ENCODE measurements at regions not wholly inside any gene's neighbourhood (a gene's known extent, or its start where the extent isn't known, plus 50 kb on each side); places are given as distances from the start of the nearest gene placed in this dataset.
"Not testable (repeated sequence)": the region's sequence is repeated elsewhere in the genome, so short reads cannot be mapped to it uniquely, and the experiment has no call there.

DNA sequence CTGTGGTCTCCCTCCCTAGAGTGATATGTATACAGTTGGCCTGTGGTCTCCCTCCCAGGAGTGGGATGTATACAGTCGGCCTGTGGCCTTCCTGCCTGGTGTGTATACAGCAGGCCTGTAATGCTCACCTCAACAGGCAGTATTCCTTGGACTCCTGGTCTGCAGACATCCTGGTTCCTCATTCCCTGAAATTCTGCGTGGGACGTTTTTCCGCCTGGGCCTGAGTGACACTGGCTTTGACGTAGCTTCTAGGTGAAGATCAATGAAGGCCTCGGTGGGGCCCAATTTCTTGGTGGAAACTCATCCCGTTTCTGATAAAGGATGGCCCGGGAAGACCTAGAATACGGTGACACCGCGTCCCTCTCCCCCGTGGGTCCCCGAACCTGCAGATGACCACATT is 98.7 kb upstream of the PPP2R3B start:
- in situ Hi-C loops (cut with HindIII; ENCODE audit: low pct_unique_long_range_greater_than_20kb, low sequenced_read_pairs): no loop called here
- no peak for DNase-seq (ENCODE audit: low read depth)

DNA sequence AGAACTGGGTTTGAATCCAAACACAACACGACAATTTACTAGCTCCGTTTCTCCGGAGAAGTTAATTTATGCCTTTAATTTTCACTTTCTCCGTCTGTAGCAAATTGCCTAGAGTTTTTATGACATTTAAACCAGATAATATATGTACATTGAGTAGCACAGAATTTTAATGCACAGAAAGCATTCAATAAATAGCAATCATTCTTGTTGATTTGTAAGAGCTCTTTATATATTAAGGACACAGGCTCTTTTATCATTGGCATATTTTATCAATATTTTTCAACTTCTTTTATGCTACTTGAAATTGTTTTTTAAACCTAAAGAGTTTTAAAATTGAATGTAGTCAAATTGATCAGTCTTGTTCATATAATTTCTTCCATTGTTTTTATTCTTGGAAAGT is 99.6 kb upstream of the PPP2R3B start:
- DNase-seq (ENCODE audit: low read depth): no peak
- in situ Hi-C loops (cut with HindIII; ENCODE audit: low pct_unique_long_range_greater_than_20kb, low sequenced_read_pairs): no loop called here

DNA sequence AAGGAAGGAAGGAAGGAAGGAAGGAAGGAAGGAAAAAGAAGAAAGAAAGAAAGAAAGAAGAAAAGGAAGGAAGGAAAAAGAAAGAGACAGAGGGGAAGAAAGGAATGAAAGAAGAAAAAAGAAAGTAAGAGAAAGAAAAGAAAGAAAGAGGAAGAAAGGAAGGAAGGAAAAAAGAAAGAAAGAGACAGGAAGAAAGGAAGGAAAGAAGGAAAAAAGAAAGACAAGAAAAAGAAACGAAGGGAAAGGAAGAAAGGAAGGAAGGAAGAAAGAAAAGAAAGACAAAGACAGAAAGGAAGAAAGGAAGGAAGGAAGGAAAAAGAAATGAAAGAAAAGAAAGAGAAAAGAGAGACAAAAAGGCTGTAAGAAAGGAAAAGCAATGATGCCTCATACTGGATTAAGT is 101.1 kb upstream of the PPP2R3B start:
- in situ Hi-C loops (cut with HindIII; ENCODE audit: low pct_unique_long_range_greater_than_20kb, low sequenced_read_pairs): no loop called here
- no peak for DNase-seq (ENCODE audit: low read depth)

DNA sequence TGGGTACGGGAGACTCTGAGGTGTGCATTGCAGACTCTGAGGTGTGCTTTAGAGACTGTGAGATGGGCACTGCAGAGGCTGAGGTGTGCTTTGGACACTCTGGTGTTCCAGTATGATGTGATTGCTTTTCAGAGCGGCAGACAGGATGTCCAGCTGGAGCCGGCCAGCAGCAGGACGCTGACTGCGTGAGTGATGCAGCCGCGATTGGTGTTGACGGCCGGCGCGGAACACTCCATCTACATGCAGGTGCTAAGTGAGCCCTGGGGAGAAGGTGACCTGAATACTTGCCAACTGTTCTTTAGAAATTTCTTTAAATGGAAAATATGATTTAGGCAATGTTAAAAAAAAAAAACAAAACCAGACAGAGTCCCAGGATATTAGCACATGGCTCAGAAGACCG is 103.1 kb upstream of the PPP2R3B start:
- DNase-seq (ENCODE audit: low read depth): no peak
- in situ Hi-C loops (cut with HindIII; ENCODE audit: low pct_unique_long_range_greater_than_20kb, low sequenced_read_pairs): no loop called here

DNA sequence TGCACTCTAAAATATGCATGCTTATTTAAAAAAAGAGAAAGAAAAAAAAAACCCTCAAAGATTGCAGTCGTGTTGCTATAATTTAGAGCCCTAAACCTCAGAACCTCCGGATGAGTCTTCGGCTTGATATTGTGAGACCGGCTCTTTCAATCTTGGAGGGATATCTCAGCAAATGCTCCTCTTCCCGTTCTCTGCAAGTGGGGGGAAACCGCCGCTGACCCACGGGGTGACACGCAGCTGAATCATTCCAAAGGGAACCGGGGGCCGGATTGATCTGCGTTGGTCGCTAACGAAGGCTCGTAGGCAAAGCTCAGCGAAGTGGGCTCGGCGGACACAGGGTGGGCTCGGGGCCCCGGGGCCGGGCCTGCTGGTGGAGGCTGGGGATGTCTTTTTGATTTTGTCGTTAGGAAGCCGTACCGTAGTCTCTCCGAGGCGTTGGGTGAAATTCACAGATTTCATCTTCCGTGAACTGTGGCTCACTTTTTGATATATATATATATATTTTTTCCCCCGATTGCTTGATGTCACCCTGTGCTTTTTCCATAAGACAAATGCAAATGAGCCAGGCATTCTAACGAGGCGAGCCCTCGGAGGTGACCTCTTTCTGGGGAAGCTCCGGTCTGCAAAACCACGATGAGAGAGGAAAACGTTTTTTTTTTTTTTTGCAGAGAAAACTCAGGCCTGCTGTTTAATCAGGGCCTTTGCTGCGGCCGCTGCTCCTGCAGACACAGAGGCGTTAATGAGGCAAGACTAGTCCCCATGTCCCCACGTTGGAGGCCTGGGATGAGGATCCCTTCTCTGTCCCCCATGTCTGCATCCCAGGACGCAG is 110.7 kb upstream of the PPP2R3B start:
- in situ Hi-C loops (cut with HindIII; ENCODE audit: low pct_unique_long_range_greater_than_20kb, low sequenced_read_pairs): no loop called here
- no peak for DNase-seq (ENCODE audit: low read depth)

DNA sequence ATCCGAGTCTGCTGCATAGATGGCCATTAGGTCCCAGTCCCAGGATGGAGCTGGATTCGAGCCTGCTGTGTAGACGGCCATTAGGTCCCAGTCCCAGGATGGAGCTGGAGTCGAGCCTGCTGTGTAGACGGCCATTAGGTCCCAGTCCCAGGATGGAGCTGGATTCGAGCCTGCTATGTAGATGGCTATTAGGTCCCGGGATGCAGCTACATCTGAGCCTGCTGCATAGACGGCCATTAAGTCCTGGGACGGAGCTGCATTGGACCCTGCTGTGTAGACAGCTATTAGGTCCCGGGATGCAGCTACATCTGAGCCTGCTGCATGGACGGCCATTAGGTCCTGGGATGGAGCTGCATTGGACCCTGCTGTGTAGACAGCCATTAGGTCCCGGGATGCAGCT is 112.2 kb upstream of the PPP2R3B start:
- in situ Hi-C loops (cut with HindIII; ENCODE audit: low pct_unique_long_range_greater_than_20kb, low sequenced_read_pairs); DNase-seq (ENCODE audit: low read depth): not testable (repeated sequence)

DNA sequence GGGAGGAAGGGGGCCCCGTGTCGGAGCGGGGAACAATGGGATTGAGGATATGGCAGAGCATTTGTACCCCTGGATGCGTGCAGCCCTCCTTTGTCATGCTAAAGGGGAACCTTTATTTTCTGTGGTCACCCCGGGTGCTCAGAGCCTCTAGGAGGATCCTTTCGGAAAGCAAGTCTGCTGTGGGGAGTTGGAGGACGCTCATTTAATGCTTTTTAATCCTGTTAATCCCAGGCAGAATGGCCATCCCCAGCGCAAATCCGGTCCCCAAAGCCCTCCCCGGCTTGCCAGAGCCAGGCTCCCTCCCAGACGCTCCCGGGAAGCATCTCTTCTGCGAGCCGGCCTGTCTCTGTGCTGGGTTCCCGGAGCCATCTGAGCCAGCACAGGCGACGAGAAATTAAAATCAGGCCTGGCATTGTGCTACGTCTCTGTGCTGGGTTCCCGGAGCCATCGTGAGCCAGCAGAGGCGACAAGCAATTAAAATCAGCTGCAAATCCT is 113.2 kb upstream of the PPP2R3B start:
- no peak for DNase-seq (ENCODE audit: low read depth)
- in situ Hi-C loops (cut with HindIII; ENCODE audit: low pct_unique_long_range_greater_than_20kb, low sequenced_read_pairs): no loop called here

DNA sequence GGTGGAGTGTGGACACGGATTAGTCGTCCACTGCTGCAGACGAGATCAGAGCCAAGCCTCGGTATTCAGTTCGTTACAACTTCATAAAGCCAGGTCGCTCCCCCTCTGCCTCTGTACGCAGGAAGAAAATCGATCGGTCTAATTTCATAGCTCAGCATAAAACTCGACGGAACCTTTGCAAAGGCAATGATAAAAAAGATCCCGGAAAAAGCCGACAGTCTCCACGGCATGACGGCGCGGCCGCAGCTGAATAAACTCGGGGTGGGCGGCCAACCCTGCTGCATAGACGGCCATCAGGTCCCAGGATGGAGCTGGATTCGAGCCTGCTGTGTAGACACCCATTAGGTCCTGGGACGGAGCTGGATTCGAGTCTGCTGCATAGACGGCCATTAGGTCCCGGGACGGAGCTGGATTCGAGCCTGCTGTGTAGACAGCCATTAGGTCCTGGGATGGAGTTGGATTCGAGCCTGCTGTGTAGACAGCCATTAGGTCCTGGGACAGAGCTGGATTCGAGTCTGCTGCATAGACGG is 113.8 kb upstream of the PPP2R3B start:
- DNase-seq (ENCODE audit: low read depth): no peak
- in situ Hi-C loops (cut with HindIII; ENCODE audit: low pct_unique_long_range_greater_than_20kb, low sequenced_read_pairs): no loop called here

DNA sequence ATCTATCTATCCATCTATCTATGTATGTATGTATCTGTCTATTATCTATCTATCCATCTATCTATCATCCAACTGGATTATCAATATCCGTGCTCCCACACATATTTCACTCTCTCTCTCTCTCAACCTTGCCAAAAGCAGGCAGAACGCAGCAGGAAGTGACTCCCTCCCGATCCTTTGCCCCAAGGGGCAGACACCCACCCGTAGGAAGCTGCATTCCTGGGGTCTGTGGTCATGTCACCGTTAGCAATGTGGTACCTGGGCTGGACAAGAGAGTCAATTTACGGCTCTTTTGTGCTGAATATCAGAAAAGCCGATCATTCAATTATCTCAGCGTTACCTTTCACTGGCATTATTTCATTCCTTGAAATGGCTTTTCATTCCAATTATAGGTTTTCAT is 119.6 kb upstream of the PPP2R3B start:
- in situ Hi-C loops (cut with HindIII; ENCODE audit: low pct_unique_long_range_greater_than_20kb, low sequenced_read_pairs): no loop called here

DNA sequence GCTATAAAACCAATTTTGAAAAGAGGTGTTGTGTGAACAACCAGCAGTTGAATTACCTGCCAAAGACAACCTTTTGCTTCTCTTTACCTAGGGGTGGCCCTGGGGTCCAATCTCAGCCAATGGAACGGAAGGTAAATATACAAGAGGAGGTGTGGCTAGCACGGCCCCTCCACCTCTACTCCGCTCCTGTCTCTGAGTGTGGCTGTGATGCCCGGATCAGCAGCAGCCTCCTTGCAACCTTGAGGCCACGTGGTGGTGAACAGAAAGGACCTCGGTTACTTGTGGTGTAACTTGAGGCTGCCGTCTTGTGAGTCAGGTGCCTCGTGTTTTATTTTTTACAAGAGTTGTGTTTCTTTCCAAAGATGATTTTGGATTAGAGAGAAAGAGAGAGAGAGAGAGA is 121.5 kb upstream of the PPP2R3B start:
- in situ Hi-C loops (cut with HindIII; ENCODE audit: low pct_unique_long_range_greater_than_20kb, low sequenced_read_pairs): no loop called here
- DNase-seq (ENCODE audit: low read depth): no peak

More for the DNA sequence above, 119.6 kb upstream of the PPP2R3B start:
- DNase-seq (ENCODE audit: low read depth): no peak

DNA sequence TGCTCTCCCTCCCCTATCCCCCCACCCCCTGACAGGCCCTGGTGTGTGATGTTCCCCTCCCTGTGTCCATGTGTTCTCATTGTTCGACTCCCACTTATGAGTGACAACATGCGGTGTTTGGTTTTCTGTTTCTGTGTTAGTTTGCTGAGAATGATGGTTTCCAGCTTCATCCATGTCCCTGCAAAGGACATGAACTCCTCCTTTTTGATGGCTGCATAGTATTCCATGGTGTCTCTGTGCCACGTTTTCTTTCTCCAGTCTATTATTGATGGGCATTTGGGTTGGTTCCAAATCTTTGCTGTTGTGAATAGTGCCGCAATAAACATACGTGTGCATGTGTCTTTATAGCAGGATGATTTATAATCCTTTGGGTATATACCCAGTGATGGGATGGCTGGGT is 121.8 kb upstream of the SHOX start:
- in situ Hi-C loops (cut with HindIII; ENCODE audit: low pct_unique_long_range_greater_than_20kb, low sequenced_read_pairs); DNase-seq (ENCODE audit: low read depth): not testable (repeated sequence)

DNA sequence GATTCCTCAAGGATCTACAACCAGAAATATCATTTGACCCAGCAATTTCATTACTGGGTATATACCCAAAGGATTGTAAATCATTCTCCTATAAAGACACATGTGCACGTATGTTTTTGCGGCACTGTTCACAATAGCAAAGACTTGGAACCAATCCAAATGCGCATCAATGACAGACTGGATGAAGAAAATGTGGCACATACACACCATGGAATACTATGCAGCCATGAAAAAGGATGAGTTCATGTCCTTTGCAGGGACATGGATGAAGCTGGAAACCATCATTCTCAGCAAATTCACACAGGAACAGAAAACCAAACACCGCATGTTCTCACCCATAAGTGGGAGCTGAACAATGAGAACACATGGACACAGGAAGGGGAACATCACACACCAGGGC is 119.5 kb upstream of the SHOX start:
- DNase-seq (ENCODE audit: low read depth); in situ Hi-C loops (cut with HindIII; ENCODE audit: low pct_unique_long_range_greater_than_20kb, low sequenced_read_pairs): not testable (repeated sequence)

DNA sequence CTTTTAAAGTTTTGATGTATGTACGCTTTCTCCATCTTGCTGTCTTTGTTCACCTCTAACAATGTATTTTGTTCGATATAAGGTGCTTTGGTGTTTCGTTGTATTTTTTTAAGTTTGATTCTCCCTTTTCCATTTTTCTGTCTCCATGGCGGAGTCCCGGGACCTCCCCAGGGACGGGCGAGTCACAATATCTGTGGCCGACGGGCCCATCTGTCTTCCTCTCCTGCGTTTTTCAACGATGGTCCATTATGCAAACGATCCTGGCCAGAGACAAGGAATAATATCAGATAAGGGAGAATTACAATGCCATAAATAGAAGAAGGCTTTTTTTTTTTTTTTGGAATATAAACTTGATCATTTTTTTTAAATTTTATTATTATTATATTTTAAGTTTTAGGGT is 112.3 kb upstream of the SHOX start:
- DNase-seq (ENCODE audit: low read depth): no peak
- in situ Hi-C loops (cut with HindIII; ENCODE audit: low pct_unique_long_range_greater_than_20kb, low sequenced_read_pairs): no loop called here

DNA sequence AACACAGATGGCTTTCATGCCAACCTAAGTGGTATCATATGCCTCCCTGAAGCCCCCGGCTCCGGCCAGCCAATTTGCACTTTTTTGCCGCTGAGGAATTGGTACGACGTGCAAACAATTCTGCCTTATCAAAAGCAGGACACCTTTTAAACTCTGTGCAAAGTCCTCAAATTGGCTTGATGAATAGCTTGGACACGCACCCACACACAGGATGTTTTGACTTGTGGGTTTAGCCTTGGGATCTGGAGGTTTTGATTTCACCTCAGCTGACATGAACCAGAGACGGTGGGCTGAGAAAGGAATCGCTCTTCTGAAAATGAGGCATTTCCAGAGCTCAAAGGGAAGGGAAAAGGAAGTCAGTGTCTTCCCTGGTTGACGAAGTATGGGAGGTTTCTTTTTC is 110.8 kb upstream of the SHOX start:
- DNase-seq (ENCODE audit: low read depth): no peak
- in situ Hi-C loops (cut with HindIII; ENCODE audit: low pct_unique_long_range_greater_than_20kb, low sequenced_read_pairs): no loop called here

DNA sequence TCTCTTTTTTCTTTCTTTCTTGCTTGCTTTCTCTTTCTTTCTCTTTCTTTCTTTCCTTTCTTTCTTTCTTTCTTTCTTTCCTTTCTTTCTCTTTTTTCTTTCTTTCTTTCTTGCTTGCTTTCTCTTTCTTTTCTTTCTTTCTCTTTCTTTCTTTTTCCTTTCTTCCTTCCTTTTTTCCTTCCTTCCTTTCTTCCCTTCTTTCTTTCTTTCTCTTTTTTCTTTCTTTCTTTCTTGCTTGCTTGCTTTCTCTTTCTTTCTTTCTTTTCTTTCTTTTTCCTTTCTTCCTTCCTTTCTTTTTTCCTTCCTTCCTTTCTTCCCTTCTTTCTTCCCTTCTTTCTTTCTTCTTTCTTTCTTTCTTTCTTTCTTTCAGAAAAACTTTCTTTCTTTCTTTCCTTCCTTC is 108.1 kb upstream of the SHOX start:
- in situ Hi-C loops (cut with HindIII; ENCODE audit: low pct_unique_long_range_greater_than_20kb, low sequenced_read_pairs): no loop called here
- DNase-seq (ENCODE audit: low read depth): no peak

DNA sequence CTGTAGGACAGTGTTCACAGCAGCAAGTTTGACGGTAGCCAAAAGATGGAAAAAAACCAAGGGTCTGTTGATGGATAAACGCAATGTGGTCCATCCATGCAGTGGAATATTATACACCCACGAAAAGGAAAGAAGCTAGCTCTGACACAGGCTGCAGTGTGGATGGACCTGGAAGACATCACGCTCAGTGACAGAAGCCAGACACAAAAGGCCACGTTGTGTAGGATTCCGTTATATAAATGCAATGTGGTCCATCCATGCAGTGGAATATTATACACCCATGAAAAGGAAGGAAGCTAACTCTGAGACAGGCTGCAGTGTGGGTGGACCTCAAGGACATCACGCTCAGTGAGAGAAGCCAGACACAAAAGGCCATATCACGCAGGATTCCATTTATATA is 105.5 kb upstream of the SHOX start:
- no peak for DNase-seq (ENCODE audit: low read depth)
- in situ Hi-C loops (cut with HindIII; ENCODE audit: low pct_unique_long_range_greater_than_20kb, low sequenced_read_pairs): no loop called here

DNA sequence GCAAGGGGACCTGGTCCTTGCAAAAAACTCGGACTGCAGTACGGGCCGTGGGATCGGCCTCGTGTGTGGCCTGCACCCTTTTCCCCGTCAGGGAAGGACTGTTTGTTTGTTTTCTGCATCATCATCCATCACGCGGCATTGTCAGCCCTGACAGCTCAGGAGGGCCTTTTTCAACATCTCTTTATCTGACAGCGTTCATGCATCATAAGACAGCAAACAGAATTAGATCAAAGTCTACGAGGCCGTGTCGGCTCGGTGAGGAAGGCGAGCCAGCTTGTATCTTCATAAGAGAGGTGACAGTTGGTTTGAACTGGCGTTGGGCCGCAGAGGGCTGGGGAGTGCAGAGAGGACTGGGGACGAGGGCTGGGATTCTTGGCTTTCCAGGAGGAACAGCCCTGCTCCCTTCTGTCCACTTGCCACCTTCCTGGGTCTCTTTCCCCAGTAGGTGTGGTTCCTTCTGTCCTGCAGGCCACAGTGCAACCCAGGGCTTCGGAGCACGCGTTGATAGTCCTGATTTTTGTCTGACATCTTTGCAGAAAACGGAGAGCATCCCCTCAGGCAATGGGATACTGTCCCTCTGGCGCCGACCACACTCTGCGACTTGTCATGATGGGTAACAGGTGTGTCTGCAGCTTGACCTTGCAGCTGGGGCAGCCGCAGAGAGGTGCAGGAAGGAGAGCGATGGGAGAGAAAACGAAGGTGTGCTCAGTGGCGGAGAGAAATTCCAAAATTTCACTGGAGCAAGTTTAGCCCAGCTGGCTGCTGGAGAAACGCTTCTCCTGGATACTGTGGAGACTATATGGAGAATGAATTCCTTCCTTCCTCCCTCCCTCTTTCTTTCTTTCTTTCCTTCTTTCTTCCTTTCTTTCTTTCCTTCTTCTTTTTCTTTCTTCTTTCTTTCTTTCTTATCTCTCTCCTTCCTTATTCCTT is 104.0 kb upstream of the SHOX start:
- in situ Hi-C loops (cut with HindIII; ENCODE audit: low pct_unique_long_range_greater_than_20kb, low sequenced_read_pairs): no loop called here
- DNase-seq (ENCODE audit: low read depth): no peak

DNA sequence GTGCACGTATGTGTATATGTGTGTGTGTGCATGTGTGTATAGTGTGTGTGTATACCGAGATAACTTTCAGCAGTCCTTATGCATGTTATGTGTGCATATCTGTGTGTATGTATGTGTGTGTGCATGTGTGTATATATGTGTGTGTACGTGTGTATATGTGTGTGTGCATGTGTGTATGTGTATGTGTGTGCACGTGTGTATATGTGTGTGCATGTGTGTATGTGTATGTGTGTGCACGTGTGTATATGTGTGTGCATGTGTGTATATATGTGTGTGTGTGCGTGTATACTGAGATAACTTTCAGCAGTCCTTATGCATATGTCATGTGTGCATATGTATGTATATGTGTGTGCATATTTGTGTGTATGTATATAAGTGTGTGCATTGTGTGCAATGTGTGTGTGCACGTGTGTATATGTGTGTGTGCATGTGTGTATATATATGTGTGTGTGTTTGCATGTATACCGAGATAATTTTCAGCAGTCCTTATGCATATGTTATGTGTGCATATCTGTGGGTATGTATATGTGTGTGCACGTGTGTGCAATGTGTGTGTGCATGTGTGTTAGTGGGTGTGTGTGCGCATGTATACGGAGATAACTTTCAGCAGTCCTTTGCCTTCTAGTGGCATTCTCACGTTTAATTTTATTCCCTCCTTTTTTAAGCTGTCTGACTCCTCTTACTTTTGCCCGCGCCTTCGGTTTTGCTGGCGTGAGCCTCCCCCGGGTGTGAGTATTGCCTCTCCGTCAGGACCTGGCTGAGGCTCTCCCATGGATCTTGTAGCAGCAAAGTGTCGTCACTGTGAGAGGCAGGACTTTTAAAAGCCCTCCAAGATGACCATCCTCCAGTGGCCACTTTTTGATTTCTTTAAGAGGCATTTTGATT is 99.6 kb upstream of the SHOX start:
- in situ Hi-C loops (cut with HindIII; ENCODE audit: low pct_unique_long_range_greater_than_20kb, low sequenced_read_pairs): no loop called here
- no peak for DNase-seq (ENCODE audit: low read depth)

Measured in Caki2 (cell line).